ENCODE measurements at regions not wholly inside any gene's neighbourhood (a gene's known extent, or its start where the extent isn't known, plus 50 kb on each side); places are given as distances from the start of the nearest gene placed in this dataset.

- BruUV-seq (replicated peaks): no TSS peak
- intact Hi-C loops (cut with micrococcal nuclease) (no loop called here), dilution Hi-C loops (cut with MboI; ENCODE audit: extremely low pct_ligation_motif_present, low sequenced_read_pairs) (no loop called here)
- Histone ChIP-seq H3K9ac (replicated peaks; ENCODE audit: extremely low read depth, insufficient read depth, low read length) (no peak overlapping the region), H4K20me1 (replicated peaks; ENCODE audit: control insufficient read depth, extremely low read depth, insufficient read depth, low read length) (no peaks in the 10 kb centered on the region), H3K9me3 (replicated peaks; ENCODE audit: control insufficient read depth, insufficient read depth, low read length) (no peaks in the 10 kb centered on the region), H3K4me2 (ENCODE audit: insufficient read depth, low read length) (no peak overlapping the region), H2AFZ (ENCODE audit: low read depth, low read length) (peak overlapping the region; percentile 13), H3K4me3 (replicated peaks in 1 of 3; ENCODE audit: insufficient read depth in 1 of 3, low read depth in 1 of 3, low read length in 3 of 3) (no peak overlapping the region), H3K27ac (ENCODE audit: insufficient read depth, low read depth, low read length) (no peak overlapping the region), H3K4me1 (ENCODE audit: control insufficient read depth, extremely low read depth, insufficient read depth, low read length) (peaks cover 12% of the 10 kb centered on the region), H3K27me3 (ENCODE audit: control insufficient read depth in 2 of 2, insufficient read depth in 2 of 2, low read length in 2 of 2) (no peaks in the 10 kb centered on the region), H3K79me2 (ENCODE audit: control insufficient read depth, insufficient read depth, low read length) (no peaks in the 10 kb centered on the region), H3K9me1 (replicated peaks; ENCODE audit: control insufficient read depth, extremely low read depth, insufficient read depth, low read length) (no peaks in the 10 kb centered on the region), H3K36me3 (ENCODE audit: control insufficient read depth in 2 of 2, extremely low read depth in 1 of 2, insufficient read depth in 2 of 2, low read length in 2 of 2) (no peaks in the 10 kb centered on the region)
- POLR2A ChIA-PET: no interaction called here
- no peak for DNase-seq (ENCODE audit: low read depth, low spot score)
- TF ChIP-seq FOS (IDR thresholded peaks at IDR 0.05; ENCODE audit: borderline replicate concordance, insufficient read depth, low read length): no peak
- no peak for TF ChIP-seq JUN (IDR thresholded peaks at IDR 0.05; ENCODE audit: borderline replicate concordance, insufficient read depth, insufficient read length, low read depth)
- no peak for TF ChIP-seq GATA2 (IDR thresholded peaks at IDR 0.05; ENCODE audit: insufficient read depth, insufficient read length, low read depth, low read length)
- no peak for TF ChIP-seq MYC (IDR thresholded peaks at IDR 0.05; ENCODE audit: low read depth, low read length)
- no peak for TF ChIP-seq POLR2A (IDR thresholded peaks at IDR 0.05; ENCODE audit: low read depth, low read length)
- TF ChIP-seq MAX (IDR thresholded peaks at IDR 0.05; ENCODE audit: insufficient read depth, insufficient read length): no peak
- no peak for TF ChIP-seq CTCF (IDR thresholded peaks at IDR 0.05; ENCODE audit: extremely low read depth in 1 of 2, insufficient read depth in 1 of 2, low read depth in 1 of 2, low read length in 2 of 2)
- TF ChIP-seq POLR2AphosphoS5 (IDR thresholded peaks at IDR 0.05; ENCODE audit: insufficient read depth, low read depth, low read length): no peak
- no peak for TF ChIP-seq EZH2 (IDR thresholded peaks at IDR 0.05; ENCODE audit: borderline replicate concordance, low read depth, low read length, severe bottlenecking)
- no peak for FAIRE-seq
- CTCF ChIA-PET: no interaction called here
Measured at GRCh38 chr14:84025106-84026012, 1504.6 kb upstream of the FLRT2 start.
